HG03039 (cell line): ENCODE measurements at regions not wholly inside any gene's neighbourhood (a gene's known extent, or its start where the extent isn't known, plus 50 kb on each side); places are given as distances from the start of the nearest gene placed in this dataset.

ENCODE experiments used
- ATAC-seq: cut with Tn5 transposase; IDR thresholded peaks from one replicate; pipeline ENCODE4 v1.9.1; 2021; ENCODE audit warnings: mild to moderate bottlenecking, moderate library complexity; ENCODE audit not compliant: unreplicated experiment

DNA sequence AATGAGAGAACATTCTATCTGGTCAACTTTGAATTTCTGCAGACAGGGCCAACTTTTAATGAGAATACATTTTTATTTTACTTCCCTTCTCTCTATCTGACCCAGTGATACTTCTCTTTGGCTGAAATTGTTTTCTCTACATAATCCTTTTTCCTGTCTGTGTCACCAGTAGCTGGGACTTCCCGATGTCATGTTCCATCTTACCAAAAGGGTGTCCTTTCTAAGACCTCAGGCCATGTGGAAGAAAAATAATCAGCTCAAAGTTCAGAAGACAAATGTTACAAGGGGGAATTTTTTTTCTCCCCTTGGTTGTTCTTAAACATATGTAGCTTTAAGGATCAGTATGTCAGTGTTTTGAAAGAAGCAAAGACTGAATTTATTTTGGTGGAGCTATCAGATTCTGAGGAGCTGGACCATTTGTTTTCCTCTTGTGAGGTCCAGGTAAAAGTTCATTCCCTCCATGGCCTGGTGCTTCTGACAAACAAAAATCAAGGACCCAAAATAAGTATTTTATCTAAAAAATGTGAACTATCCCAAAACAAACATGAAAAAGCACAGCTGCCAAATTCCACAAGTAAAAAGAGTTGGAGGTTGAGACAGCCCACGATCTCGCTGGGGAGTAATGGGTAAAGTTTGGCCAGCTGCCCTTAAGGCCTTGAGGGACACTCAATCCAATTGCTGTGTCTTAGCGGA, 859.4 kb upstream of the NR2F2 start:
- no peak for ATAC-seq

DNA sequence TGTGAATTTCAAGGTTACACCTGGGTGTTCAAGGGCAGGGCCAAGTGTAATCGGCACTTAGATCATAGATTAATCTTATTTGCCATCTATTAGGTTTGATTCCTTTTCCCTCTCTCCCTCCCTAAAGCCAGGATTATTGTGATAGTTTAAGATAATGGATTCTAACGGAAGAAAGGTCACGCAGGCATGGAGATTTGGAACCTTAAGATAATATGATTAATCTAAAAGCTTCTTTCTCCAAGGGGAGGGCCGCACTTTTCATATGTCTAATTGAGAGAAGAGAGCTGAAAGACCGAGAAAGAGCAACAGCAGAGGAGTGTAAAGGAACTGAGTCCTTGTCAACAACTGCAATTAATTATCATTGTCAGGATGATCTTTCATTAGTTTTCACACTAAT, 858.8 kb upstream of the NR2F2 start:
- no peak for ATAC-seq

DNA sequence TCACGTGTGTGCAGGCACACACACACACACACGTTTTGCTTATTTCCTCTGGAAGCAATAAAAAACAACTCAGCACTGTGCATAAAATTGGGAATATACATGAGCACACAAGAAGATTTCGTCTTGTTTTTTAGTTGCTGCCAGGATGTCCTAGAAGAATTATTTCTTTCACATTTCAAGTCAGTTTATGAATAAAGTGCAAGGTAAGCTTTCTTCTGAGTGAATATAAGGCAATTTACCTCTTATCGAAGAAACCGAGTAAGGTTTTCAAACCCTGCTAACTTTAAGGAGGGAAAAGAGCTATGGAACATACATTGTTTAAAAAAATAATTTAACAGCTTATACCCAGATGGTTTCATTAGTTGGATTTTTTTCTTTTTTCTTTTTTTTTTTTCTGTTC, 855.4 kb upstream of the NR2F2 start:
- ATAC-seq: no peak

DNA sequence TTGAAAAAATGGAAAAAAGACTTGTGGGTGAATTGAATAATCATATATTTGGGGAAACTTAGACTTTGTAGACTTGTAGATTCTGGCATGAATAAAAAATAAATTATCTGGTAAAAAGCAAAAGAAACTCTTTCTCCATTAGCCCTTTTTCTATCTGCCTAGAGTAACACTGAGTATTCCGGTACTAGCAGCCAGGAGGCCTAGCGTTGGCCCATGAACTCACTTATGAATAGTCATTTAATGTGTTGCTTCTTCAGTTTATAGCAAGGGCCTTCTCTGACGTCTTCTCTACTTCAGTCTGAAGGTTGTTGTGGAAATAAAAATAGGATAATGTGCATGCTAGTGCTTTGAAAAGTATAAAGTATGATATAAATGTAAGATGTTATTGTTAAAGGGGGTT, 851.2 kb upstream of the NR2F2 start:
- ATAC-seq: no peak

DNA sequence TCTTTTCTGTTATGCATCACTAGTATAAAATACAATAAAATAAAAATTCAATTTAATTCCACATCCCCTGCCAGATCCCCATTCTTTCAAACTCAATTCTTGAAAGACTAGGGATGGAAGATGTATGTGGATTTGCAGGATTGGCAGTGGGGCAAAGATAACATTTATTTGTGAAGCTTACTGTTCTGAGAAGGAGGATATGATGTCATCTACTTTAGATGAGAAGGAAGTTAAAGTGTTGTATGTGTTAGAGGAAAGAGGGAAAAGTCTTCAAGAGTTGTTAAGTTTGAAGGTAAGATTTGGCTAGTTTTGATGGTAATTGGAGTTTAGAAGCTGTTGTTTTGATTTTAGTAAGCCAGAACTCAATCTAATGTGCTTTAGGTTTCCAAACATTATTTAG, 845.1 kb upstream of the NR2F2 start:
- no peak for ATAC-seq

DNA sequence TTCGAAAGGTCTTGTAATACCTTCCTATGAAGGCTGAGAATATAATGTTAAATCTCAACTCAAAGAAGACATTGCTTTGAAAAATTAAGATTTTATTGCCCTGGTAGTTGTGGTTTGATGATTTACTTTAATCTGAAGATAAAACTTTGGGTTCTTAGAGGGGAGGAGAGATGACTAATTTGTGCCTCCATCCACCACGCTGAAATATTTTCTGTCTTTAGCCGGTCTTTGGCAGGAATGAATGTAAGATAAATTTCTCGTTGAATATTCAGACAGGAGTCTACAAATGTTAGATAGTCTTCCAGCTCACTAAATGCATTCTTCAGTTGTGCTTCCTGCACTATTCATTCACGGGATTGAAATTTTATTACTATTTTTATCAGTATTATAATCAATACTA, 844.3 kb upstream of the NR2F2 start:
- ATAC-seq: no peak

DNA sequence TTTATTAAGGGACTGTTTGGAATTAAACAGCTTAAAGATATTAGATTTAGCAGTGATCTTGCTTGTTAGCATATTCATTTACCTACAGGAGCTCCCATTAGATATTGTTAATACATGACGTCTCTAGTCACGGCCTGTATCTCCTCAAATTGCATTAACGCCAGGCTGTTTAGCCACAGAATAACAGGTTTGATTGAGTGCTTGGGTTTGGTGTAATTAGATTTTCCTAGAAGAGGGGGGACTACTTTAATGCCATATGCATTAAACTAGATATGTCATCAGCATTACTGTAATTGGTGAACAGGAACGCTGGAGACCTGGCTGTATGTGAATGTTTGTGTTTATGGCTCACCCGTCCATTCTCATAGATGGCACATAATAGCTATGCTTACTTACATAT, 841.4 kb upstream of the NR2F2 start:
- ATAC-seq: no peak

DNA sequence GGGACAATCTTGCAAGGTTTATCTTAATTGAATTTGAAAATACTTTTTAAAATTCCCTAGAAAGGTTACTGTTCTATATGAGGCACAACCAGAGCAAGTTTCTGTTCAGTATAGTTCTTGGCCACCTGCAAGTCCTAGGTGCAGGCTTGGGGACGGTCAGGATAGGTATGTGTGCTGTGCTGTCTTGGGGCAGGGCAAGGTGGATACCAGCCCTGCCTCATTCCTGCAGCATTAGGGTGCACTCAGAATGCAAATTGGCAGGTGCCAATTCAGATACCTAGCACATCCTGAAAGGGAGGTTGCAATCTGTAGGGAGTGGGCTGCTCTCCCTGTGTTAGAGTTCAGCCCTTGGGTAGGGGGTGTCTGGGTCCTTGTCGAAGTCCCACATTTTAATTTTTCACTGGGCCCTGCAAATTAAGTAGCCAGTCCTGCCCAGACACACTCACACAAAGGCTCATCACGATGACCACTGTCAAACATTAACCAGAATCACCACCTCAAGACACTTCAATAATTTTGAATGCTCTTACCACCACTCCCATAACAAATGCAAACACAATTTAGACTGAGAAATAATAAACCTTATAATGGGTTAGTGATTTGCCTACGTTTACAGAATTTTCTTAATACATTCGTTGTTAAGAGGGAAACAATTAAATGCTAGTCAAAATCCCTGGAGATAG, 838.0 kb upstream of the NR2F2 start:
- no peak for ATAC-seq

DNA sequence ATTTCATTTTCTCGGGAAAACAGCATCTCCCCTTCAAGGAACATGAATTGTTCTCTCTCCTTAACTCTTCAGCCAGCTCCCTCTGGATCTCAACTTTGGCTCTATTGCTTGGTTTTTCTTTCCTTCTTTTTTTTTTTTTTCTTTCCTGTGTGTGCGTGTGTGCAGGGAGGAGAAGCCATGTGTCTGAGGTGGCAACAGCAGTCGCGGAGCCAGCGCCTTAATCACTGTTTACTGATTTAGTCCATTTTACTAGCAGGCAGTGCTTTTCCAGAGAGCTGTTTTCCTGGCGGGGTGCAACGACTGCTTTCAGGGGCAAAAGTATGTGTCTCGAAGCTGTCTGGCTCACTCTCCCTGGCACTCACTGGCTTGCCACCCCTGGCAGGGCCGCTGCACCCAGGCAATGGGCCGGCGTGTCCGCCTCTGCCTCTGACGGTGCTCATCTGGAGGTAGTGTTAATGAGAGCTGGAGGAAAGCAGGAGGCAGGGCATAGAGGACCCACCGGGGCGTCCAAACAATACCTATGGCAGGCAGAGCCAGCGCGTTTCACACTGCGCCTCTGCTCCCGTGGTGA, 835.4 kb upstream of the NR2F2 start:
- ATAC-seq: no peak

DNA sequence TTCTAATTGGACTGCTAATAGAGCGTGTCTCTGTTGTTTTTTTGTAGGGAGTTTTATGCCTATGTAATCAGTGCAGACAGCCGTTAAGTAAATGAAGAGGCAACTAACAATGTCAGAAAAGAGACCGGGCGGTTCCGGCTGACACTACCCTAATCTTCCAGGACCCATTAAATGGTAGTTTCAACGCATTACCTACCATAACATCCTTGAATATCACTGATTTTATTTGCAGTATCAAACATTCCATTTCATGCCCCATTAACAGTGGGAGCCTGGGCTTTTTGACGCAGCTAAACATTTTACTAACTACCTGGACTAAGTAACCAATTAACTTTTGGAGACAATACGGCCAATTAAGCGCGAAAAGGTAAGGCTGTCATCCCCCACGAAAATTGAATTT, 832.9 kb upstream of the NR2F2 start:
- no peak for ATAC-seq

DNA sequence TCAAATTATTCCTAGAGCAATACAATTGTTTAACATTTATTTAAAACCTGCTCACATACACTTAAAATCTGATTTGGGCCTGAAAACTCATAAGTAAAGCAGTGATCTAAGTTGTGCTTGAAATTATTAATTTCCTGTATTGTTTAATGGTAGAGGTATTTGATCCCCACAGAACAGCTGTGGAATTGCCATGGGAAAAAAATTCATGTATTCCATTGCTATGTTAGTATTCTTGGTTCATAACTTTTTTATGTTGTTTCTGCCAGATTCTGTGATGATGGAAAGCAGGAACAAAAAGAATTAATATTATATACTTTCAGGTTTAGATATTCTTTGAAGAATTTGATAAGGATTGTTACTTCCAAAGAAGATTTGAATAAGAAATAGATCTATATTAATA, 831.5 kb upstream of the NR2F2 start:
- no peak for ATAC-seq

DNA sequence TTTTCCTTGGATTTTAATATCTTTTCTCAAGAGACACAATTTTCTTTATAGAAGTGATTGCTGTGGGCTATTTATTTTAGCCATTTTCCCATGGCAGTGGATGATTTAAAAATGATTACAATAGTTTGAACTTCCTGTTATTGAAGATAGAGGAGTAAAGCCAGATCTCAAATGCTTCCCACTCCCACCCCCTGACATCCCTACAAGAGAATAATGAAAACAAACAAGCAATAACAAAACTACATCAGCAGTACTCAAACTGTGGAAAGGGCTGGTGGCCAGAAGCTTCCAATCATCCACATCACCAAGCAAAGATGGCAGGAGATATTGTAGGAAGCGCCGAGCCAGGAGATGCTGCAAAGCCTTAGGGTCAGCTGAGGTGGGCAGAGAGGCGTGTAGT, 831.1 kb upstream of the NR2F2 start:
- ATAC-seq: no peak

DNA sequence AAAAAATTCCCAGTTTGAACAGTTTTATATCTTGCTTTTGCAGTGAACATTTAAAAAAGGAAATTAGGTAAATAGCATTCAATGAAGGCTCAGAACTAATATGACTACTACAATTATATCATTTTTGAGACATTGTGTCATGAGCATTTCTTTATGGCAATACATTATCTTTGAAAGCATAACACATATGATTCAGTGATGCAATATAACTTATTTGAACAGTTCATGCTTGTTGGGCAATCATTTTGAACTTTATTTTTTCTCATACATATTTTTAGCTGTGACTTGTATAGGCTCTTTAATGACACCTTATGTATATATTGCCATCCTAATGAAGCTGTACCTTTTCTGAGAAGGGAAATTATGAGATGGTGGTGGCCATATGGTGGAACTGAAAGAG, 828.6 kb upstream of the NR2F2 start:
- no peak for ATAC-seq

DNA sequence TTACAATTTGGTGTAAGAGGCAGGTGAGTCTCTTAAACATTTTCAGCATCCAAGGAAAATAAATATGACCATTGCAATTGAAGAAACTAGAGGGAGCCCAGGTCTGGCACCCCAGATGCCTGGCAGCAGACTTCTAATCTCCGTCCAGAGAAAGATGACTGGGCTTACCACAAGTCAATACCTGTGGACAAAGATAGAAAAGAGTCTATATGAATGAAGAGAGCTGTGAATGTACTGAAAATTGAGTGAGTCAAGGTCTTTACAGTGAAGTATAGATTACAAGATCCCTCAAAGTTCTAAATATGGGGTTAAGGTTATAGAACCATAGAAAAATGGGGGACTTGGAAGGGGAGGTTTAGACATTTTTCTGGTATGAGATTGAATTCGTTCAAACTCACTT, 827.4 kb upstream of the NR2F2 start:
- no peak for ATAC-seq

DNA sequence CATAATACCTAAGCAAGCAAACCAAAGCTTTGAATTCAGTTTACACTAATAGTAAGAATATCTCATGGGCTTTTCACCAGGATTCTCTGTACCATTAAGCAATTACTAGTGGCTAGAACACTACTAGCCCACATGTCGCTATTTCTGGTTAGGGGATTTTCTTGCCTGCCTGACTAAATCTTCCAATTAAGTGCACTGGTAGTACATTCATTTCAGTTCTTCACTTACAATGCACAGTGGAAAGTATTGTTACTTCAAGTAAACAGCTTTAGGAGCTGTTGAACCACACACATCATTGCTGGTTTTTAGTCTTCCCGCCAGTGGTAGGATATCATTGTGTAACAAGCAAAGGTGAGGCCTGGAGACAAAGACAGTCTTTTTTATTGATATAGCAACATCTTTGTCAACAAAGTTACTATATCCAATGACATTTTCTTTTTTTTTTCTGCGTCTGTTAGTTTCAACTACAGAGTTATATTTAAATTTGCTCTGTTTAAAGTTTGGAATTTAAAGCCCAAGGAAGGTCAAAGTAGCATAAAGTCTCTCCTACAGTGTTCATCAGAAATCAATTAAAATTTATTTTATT, 826.8 kb upstream of the NR2F2 start:
- no peak for ATAC-seq

DNA sequence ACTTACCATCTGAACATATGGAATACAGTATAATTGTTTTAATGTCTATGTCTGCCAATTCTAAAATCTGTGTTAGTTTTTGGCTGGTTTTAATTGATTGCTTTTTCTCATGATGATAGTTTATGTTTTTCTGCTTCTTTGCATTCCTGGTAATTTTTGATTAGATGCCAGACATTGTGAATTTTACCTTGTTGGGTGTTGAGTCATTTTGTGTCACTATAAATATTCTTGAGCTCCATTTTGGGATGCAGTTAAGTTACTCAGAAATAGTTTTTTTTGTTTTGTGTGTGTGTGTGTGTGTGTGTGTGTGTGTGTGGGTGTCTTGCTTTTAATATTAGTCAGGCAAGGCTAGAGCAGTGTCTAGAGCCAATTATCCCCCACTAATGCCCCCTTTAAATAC, 818.8 kb upstream of the NR2F2 start:
- no peak for ATAC-seq

DNA sequence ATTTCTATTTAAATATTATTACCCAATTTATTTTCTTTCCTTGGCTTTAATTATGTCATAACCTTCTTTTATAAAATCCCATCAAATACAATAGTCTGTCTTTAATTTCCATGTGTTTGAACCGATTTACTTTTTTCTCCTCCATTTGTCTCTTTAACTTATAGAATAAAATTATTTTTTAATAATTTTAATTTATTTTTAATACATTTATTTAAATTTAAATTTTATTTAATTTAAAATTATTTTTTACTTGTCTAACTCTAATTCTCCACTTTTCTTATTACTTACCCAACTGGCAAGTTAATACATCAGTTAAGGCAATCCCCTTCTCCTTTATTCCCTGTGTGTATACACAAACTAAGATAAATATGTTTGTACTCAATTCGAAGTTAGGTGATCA, 817.6 kb upstream of the NR2F2 start:
- no peak for ATAC-seq

DNA sequence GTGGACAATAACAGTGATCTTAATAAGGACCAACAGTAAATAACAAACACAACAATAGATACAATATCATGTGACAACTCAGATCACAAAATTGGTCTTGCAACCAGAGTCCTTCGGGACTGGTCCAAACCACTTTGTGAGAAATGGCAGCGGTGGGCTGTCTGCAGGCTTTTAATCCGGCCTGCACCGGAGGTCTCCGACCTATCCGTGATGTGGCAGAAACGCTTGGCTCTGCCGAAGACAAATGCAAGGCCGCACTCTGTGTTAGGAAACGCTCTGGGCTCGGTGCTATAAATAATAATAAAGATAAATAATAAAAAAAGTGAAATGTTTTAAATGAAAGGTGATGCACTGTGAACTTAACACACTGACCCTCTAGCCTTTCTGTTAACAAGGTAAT, 810.6 kb upstream of the NR2F2 start:
- no peak for ATAC-seq

DNA sequence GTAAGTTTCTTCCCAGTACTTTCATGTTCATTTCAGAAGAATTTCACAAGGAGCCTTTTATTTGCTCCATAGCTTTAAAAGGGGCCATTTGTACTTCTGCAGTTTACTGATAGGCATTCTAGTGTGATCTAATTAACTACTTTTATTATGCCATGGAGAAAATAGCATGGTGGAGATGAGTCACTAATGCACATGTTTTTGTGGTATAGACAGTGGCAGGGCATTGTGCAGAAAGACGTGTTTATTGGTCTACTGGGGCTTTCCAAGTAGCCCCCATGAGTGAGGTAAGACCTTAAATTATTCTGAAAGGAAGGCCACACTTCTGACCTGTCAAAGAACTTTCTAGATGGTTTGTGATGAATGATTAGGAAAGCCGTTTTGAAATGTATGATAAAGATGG, 810.0 kb upstream of the NR2F2 start:
- no peak for ATAC-seq

DNA sequence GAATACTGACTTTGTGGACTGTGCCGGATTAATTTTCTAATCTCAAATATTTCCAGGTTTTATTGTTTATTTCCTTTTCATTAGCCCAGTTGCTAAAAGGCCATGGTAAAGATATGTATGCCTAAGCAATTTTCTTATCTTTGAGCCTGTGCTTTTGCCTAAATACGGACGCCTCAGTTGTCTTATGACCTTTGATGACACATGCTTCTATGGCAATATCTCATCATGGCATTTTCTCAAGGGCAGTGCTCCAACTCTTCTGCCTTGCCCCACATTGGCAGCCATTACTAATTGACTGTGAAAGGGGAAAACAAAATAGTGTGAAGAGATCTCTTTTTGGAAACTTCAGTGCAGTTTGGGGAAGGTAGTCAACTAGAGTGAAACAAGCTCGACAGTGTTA, 809.6 kb upstream of the NR2F2 start:
- ATAC-seq: no peak

DNA sequence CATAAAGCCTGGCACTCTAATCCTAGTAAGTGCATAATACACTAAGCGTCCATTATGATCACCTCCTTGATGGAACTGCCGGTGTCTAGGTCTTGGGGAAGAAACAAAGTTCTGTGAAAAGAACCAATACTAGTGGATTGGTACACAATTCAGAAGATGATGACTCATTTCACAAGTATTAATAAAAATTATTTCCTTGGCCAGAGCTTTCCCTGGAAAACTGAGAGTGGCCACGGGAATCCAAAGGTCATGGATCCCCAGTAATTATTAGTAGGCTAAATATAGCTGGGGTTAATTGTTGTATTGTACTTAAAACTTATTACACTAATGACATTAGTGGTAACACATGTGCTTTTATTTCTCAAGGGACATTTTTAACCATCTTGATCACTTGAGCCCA, 808.0 kb upstream of the NR2F2 start:
- ATAC-seq: no peak

DNA sequence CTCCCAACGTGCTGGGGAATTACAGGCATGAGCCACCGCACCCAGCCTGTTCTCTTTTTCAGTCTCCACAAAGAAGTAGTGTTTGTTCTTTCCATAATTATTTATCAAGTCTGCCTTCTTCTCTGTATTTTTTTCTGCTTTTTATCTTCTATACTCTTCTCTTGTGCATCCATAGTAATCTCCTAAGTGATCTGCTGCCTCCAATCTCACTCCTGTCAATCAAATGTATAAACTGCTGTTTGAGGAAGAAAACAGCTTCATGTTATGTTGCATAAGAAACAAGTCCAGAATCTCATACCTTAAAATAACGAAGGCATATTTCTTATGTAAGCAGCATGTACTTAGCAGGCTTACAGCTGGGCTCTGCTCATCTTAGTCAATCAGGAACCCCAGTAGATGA, 801.6 kb upstream of the NR2F2 start:
- ATAC-seq: no peak
